ENCODE measurements at regions not wholly inside any gene's neighbourhood (a gene's known extent, or its start where the extent isn't known, plus 50 kb on each side); places are given as distances from the start of the nearest gene placed in this dataset.

DNA sequence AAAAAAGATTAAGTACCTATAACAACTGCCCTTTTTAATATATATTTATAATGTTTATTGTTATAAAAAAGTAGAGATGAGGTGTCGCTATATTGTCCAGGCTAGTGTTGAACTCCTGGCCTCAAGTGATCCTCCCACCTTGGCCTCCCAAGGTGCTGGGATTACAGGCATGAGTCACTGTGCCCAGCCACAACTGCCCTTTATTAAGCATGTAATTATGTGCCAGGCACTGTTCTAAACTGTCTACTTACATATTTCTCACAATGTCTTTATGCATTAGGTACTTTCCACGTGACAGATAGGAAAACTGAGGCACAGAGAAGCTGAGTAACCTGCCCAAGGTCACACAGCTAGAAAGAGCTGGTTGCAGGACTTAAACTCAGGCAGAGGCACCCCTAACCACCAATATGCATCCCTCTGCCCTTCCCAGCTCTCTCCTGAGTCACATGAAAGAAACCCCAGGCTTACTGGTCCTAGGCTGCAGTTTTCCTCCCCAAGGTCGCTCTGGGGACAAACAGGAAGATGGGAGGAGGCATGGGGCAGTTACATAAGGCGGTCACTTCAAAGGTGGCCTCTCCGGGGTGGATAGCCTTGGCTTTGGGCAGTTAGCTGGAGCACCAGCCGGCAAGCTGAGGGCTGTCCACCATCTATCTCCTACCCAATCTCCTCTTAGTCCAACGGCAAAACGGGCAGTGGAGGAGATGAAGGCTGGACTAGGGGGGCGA lies 54.6 kb upstream of the TBX3 start:
- intact Hi-C loops (cut with micrococcal nuclease) = no loop called here
- DNase-seq (no peak), ATAC-seq (no peak)
- H3F3A ChIP-seq (ENCODE audit: low read length, unreplicated experiment) = no peaks in the 10 kb centered on the region
- no peaks in the 10 kb centered on the region for H3K9me2 ChIP-seq (replicated peaks; ENCODE audit: low read length)
- no peaks in the 10 kb centered on the region for H3K9me3 ChIP-seq (ENCODE audit: low read length)
- ChIA-PET POLR2A (ENCODE audit: unreplicated experiment) (no interaction called here), CTCF (no interaction called here)
- H2AFZ ChIP-seq (ENCODE audit: low read length) = no peak overlapping the region
- H3K79me2 ChIP-seq (ENCODE audit: low read length) = no peaks in the 10 kb centered on the region
- no peak overlapping the region for H3K4me2 ChIP-seq (ENCODE audit: low read length)
- no peaks in the 10 kb centered on the region for H3K36me3 ChIP-seq (ENCODE audit: low read depth, low read length)
- H3K27ac ChIP-seq (ENCODE audit: low read length) = no peak overlapping the region
- no peak overlapping the region for H3K4me3 ChIP-seq (ENCODE audit: low read length)
- peaks cover 7% of the 10 kb centered on the region; the same call in 1 of the 2 replicates for H3K4me1 ChIP-seq (ENCODE audit: insufficient read depth, low read length)
- no peaks in the 10 kb centered on the region for H4K20me1 ChIP-seq (ENCODE audit: low read length)
- BruUV-seq (replicated peaks) = no TSS peak
- H3K9ac ChIP-seq (ENCODE audit: low read length) = no peak overlapping the region
- TF ChIP-seq, protein P1, sequence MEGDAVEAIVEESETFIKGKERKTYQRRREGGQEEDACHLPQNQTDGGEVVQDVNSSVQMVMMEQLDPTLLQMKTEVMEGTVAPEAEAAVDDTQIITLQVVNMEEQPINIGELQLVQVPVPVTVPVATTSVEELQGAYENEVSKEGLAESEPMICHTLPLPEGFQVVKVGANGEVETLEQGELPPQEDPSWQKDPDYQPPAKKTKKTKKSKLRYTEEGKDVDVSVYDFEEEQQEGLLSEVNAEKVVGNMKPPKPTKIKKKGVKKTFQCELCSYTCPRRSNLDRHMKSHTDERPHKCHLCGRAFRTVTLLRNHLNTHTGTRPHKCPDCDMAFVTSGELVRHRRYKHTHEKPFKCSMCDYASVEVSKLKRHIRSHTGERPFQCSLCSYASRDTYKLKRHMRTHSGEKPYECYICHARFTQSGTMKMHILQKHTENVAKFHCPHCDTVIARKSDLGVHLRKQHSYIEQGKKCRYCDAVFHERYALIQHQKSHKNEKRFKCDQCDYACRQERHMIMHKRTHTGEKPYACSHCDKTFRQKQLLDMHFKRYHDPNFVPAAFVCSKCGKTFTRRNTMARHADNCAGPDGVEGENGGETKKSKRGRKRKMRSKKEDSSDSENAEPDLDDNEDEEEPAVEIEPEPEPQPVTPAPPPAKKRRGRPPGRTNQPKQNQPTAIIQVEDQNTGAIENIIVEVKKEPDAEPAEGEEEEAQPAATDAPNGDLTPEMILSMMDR (conservative IDR thresholded peaks at IDR 0.05; ENCODE audit: low read depth, low read length) = no peak
- TF ChIP-seq EZH2phosphoT487 (IDR thresholded peaks at IDR 0.05; ENCODE audit: borderline replicate concordance, low read length) (no peak), EZH2 (IDR thresholded peaks at IDR 0.05; ENCODE audit: low read length, unreplicated experiment) (no peak)
- H3K27me3 ChIP-seq (ENCODE audit: low read length) = no peaks in the 10 kb centered on the region

DNA sequence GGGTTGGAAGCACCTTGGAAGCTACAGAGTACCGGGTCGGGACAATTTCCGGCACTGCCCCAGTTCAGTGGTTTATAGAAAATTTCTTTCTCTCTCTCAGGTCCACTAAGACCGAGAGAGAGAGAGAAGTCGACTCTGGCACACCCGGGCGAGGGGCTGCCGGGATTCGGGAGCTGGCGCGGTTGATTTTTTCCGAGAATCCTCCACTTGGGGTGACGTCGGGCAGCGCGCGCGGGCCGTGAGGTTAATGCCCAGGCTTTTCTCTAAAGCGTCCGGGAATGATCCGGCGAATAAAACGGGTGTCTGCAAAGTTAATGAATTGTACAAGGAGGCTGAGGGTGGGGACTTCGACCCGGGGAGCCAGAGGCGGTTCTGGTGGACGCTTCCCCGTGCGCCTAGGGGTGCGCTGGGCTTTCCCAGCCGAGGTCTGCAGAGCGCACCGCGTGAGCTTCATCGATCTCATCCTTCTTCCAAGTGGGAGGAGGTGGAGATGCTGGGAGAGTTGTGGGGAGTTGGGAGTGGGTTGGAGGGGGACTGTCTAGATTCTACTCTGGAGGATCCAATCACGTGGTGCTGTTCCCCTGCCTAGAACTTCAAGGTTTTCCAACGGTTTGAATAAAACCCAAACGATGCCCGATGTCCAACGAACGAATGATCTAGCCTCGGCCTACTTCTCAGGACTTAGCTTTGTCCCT lies 51.9 kb upstream of the TBX3 start:
- no TSS peak for BruUV-seq (replicated peaks)
- POLR2A ChIA-PET (ENCODE audit: unreplicated experiment) = interaction anchor here (0.5 kb wide), 1 partner anchor 33 kb away, joined by 18 read pairs; no protein-coding TSS in a partner anchor
- no peak for ATAC-seq

More for the DNA sequence above, 51.9 kb upstream of the TBX3 start:
- Histone ChIP-seq H4K20me1 (ENCODE audit: low read length) (no peaks in the 10 kb centered on the region), H3K9ac (ENCODE audit: low read length) (no peak overlapping the region), H3K4me2 (ENCODE audit: low read length) (no peak overlapping the region; the same call in 1 of the 2 replicates), H3K79me2 (ENCODE audit: low read length) (no peaks in the 10 kb centered on the region), H3K27me3 (ENCODE audit: low read length) (no peaks in the 10 kb centered on the region), H3K9me2 (replicated peaks; ENCODE audit: low read length) (no peaks in the 10 kb centered on the region), H3K9me3 (ENCODE audit: low read length) (no peaks in the 10 kb centered on the region), H3K27ac (ENCODE audit: low read length) (no peak overlapping the region), H3F3A (ENCODE audit: low read length, unreplicated experiment) (no peaks in the 10 kb centered on the region), H3K4me1 (ENCODE audit: insufficient read depth, low read length) (peaks cover 7% of the 10 kb centered on the region; the same call in 1 of the 2 replicates), H3K36me3 (ENCODE audit: low read depth, low read length) (no peaks in the 10 kb centered on the region), H3K4me3 (ENCODE audit: low read length) (no peak overlapping the region), H2AFZ (ENCODE audit: low read length) (no peak overlapping the region)
- intact Hi-C loops (cut with micrococcal nuclease) = no loop called here
- TF ChIP-seq, protein P1 (conservative IDR thresholded peaks at IDR 0.05; ENCODE audit: low read depth, low read length) = no peak
- no peak for TF ChIP-seq EZH2phosphoT487 (IDR thresholded peaks at IDR 0.05; ENCODE audit: borderline replicate concordance, low read length)
- no peak for TF ChIP-seq EZH2 (IDR thresholded peaks at IDR 0.05; ENCODE audit: low read length, unreplicated experiment)
- CTCF ChIA-PET = interaction anchor here (0.6 to 0.7 kb wide), 2 partner anchors 198 to 261 kb away, joined by 3 to 7 read pairs; no protein-coding TSS in a partner anchor
- DNase-seq = no peak
